ENCODE measurements at regions not wholly inside any gene's neighbourhood (a gene's known extent, or its start where the extent isn't known, plus 50 kb on each side); places are given as distances from the start of the nearest gene placed in this dataset.

GRCh38 chr4:136725286-136726081 is 806.8 kb downstream of the PCDH18 start:
- DNase-seq (ENCODE audit: low read depth, low spot score): no peak
- H3K4me3 ChIP-seq (ENCODE audit: low read depth, low read length): no peak overlapping the region
- ChIA-PET POLR2A (no interaction called here), CTCF (no interaction called here)
- no peak for TF ChIP-seq CTCF (IDR thresholded peaks at IDR 0.05; ENCODE audit: insufficient read depth, low read length, missing control alignments)

GRCh38 chr4:136713140-136713539 is 819.2 kb downstream of the PCDH18 start:
- CTCF ChIA-PET: no interaction called here
- no peak for TF ChIP-seq CTCF (IDR thresholded peaks at IDR 0.05; ENCODE audit: insufficient read depth, low read length, missing control alignments)
- POLR2A ChIA-PET: no interaction called here
- no peak overlapping the region for H3K4me3 ChIP-seq (ENCODE audit: low read depth, low read length)
- DNase-seq (ENCODE audit: low read depth, low spot score): no peak

GRCh38 chr4:136709897-136710296 is 822.4 kb downstream of the PCDH18 start:
- TF ChIP-seq CTCF (IDR thresholded peaks at IDR 0.05; ENCODE audit: insufficient read depth, low read length, missing control alignments): no peak
- no peak for DNase-seq (ENCODE audit: low read depth, low spot score)
- CTCF ChIA-PET: no interaction called here
- H3K4me3 ChIP-seq (ENCODE audit: low read depth, low read length): no peak overlapping the region
- POLR2A ChIA-PET: no interaction called here

GRCh38 chr4:136706942-136707341 is 825.4 kb downstream of the PCDH18 start:
- no peak for DNase-seq (ENCODE audit: low read depth, low spot score)
- TF ChIP-seq CTCF (IDR thresholded peaks at IDR 0.05; ENCODE audit: insufficient read depth, low read length, missing control alignments): no peak
- CTCF ChIA-PET: no interaction called here
- no peak overlapping the region for H3K4me3 ChIP-seq (ENCODE audit: low read depth, low read length)
- POLR2A ChIA-PET: no interaction called here

- DNase-seq (ENCODE audit: low read depth, low spot score): no peak
- ChIA-PET POLR2A (no interaction called here), CTCF (no interaction called here)
- no peak overlapping the region for H3K4me3 ChIP-seq (ENCODE audit: low read depth, low read length)
- TF ChIP-seq CTCF (IDR thresholded peaks at IDR 0.05; ENCODE audit: insufficient read depth, low read length, missing control alignments): no peak
Measured at GRCh38 chr4:136699905-136700304, 832.4 kb downstream of the PCDH18 start.

- DNase-seq (ENCODE audit: low read depth, low spot score): no peak
- CTCF ChIA-PET: no interaction called here
- POLR2A ChIA-PET: no interaction called here
- H3K4me3 ChIP-seq (ENCODE audit: low read depth, low read length): no peak overlapping the region
- TF ChIP-seq CTCF (IDR thresholded peaks at IDR 0.05; ENCODE audit: insufficient read depth, low read length, missing control alignments): no peak
Measured at GRCh38 chr4:136691607-136692006, 840.7 kb downstream of the PCDH18 start.
